ENCODE measurements at regions not wholly inside any gene's neighbourhood (a gene's known extent, or its start where the extent isn't known, plus 50 kb on each side); places are given as distances from the start of the nearest gene placed in this dataset.

DNA sequence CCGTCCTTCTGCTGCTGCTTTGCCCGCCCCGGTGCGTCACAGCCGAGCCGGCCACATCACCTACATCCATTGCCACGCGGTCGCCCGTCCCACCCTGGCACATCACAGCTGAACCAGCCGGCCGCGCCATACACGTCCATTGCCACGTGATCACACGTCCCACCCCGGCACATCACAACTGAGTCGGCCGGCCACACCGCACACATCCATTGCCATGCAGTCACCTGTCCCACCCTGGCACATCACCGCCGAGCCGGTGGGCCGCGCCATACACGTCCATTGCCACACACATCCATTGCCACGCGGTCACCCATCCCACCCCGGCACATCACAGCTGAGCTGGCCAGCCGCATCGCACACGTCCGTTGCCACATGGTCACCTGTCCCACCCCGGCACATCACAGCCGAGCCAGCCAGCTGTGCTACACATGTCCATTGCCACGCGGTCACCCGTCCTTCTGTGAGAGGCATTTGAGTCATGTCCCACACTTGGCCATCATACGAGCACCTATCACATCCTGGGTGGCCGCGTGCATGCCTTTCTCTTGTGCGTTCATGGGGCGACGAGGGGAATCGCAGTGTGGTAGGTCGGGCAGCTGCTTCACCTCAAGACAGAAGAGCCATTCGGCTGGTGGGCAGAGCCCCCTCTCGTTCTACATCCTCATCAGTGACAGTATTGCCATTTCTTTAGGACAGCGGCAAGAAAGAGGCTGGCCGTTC lies 58.6 kb downstream of the JAKMIP3 start:
- TF ChIP-seq POLR2A (IDR thresholded peaks at IDR 0.05): no peak
- TF ChIP-seq, protein P1, sequence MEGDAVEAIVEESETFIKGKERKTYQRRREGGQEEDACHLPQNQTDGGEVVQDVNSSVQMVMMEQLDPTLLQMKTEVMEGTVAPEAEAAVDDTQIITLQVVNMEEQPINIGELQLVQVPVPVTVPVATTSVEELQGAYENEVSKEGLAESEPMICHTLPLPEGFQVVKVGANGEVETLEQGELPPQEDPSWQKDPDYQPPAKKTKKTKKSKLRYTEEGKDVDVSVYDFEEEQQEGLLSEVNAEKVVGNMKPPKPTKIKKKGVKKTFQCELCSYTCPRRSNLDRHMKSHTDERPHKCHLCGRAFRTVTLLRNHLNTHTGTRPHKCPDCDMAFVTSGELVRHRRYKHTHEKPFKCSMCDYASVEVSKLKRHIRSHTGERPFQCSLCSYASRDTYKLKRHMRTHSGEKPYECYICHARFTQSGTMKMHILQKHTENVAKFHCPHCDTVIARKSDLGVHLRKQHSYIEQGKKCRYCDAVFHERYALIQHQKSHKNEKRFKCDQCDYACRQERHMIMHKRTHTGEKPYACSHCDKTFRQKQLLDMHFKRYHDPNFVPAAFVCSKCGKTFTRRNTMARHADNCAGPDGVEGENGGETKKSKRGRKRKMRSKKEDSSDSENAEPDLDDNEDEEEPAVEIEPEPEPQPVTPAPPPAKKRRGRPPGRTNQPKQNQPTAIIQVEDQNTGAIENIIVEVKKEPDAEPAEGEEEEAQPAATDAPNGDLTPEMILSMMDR (IDR thresholded peaks at IDR 0.05): no peak
- Histone ChIP-seq H3K27me3 (no peaks in the 10 kb centered on the region), H3K9me3 (no peaks in the 10 kb centered on the region), H3K27ac (no peak overlapping the region), H3K4me1 (no peaks in the 10 kb centered on the region), H3K36me3 (no peaks in the 10 kb centered on the region), H3K4me3 (no peak overlapping the region)
- no peak for DNase-seq

- Histone ChIP-seq H3K9me3 (no peaks in the 10 kb centered on the region), H3K27me3 (no peaks in the 10 kb centered on the region), H3K4me1 (no peaks in the 10 kb centered on the region), H3K36me3 (no peaks in the 10 kb centered on the region), H3K27ac (no peak overlapping the region), H3K4me3 (no peak overlapping the region)
- TF ChIP-seq, protein P1 (IDR thresholded peaks at IDR 0.05): no peak
- no peak for TF ChIP-seq POLR2A (IDR thresholded peaks at IDR 0.05)
- DNase-seq: no peak
Observed at GRCh38 chr10:132129431-132129830, 57.3 kb upstream of the DPYSL4 start.

- TF ChIP-seq POLR2A (IDR thresholded peaks at IDR 0.05): no peak
- TF ChIP-seq, protein P1 (IDR thresholded peaks at IDR 0.05): no peak
- Histone ChIP-seq H3K4me1 (no peaks in the 10 kb centered on the region), H3K27me3 (no peaks in the 10 kb centered on the region), H3K36me3 (no peaks in the 10 kb centered on the region), H3K9me3 (no peaks in the 10 kb centered on the region), H3K27ac (no peak overlapping the region), H3K4me3 (no peak overlapping the region)
- DNase-seq: no peak
Observed at GRCh38 chr10:132130286-132131265, 56.2 kb upstream of the DPYSL4 start.

GRCh38 chr10:132131581-132132420 lies 54.9 kb upstream of the DPYSL4 start:
- no peaks in the 10 kb centered on the region for H3K36me3 ChIP-seq
- no peak overlapping the region for H3K27ac ChIP-seq
- no peak overlapping the region for H3K4me3 ChIP-seq
- no peak for DNase-seq
- H3K4me1 ChIP-seq: no peaks in the 10 kb centered on the region
- no peak for TF ChIP-seq POLR2A (IDR thresholded peaks at IDR 0.05)
- TF ChIP-seq, protein P1 (IDR thresholded peaks at IDR 0.05): no peak
- H3K9me3 ChIP-seq: no peaks in the 10 kb centered on the region
- no peaks in the 10 kb centered on the region for H3K27me3 ChIP-seq

DNA sequence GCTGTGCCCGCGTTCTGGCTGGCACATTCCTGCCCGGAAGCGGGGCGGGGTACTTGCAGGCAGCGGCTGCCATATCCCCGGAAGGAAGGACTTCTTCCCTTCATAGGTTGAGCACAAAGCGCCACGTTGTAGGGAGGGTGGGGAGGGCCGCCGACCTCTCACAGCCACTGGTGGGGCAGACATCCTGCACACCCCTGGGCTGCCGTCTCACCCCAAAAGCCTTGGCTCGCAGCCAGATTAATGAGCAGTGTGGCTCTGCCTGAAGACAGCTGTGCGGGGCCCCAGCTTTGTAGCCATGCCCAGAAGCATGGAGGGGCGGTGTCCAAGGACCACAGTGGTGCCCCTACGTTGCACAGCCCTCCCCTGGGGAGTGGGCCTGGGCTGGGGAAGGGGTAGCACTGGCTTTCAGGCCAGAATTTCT lies 54.3 kb upstream of the DPYSL4 start:
- no peak for TF ChIP-seq POLR2A (IDR thresholded peaks at IDR 0.05)
- TF ChIP-seq, protein P1 (IDR thresholded peaks at IDR 0.05): no peak
- Histone ChIP-seq H3K9me3 (no peaks in the 10 kb centered on the region), H3K4me1 (no peaks in the 10 kb centered on the region), H3K36me3 (no peaks in the 10 kb centered on the region), H3K27me3 (no peaks in the 10 kb centered on the region), H3K27ac (no peak overlapping the region), H3K4me3 (no peak overlapping the region)
- no peak for DNase-seq
